ENCODE measurements at regions not wholly inside any gene's neighbourhood (a gene's known extent, or its start where the extent isn't known, plus 50 kb on each side); places are given as distances from the start of the nearest gene placed in this dataset.

DNA sequence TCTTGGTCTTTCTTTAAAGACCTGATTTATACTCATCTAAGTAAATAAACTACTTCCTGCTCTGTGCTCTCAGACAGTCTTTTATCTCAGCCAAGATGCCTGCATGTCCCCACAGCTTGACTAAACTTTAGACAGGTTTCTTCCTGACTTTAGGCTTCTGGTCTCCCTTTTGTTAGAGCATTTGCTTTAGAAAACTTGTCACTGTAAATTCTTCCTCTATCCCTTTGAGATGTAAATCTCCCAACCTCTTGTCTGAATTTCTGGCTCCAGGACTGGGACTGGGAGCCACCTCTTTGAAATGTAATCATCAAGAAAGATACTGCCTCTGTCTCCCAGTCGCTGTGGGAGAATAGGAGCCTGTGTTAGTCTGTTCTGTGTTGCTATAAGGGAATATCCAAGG, 739.9 kb downstream of the C6orf118 start:
- no peak for DNase-seq (ENCODE audit: low spot score)

DNA sequence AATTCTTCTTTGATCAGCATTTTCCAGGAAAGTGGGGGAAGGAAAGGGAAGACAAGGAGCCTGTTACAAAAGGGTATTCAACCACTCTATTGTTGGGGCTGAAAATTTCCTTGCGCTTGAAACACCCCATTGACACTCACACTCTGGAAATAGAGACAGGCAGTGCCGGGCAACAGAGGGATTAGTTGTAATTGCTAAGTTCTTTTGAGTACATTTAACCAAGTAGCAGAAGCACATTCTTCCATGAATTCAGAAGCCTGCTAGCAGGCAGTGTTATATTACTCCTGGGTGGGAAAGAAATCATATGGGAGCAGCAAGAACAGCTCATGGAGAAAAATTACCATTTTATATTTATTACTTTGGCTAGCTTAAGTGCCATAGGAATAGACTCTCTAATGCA, 745.5 kb downstream of the C6orf118 start:
- DNase-seq (ENCODE audit: low spot score) = peak; percentile 48

DNA sequence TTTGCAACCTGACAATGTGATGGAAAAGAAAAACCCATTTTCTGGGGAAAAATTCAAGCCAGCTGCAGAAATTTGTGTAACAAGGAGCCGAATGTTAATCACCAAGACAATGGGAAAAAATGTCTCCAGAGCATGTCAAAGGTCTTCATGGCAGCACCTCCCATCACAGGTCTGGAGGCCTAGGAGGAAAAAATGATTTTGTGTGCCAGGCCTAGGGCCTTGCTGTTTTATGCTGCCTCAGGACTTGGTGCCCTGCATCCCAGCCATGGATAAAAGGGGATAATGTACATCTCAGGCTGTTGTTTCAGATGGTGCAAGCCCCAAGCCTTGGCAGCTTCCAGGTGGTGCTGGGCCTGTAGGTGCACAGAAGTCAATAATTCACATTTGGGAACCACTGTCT, 747.7 kb downstream of the C6orf118 start:
- DNase-seq (ENCODE audit: low spot score) = no peak

DNA sequence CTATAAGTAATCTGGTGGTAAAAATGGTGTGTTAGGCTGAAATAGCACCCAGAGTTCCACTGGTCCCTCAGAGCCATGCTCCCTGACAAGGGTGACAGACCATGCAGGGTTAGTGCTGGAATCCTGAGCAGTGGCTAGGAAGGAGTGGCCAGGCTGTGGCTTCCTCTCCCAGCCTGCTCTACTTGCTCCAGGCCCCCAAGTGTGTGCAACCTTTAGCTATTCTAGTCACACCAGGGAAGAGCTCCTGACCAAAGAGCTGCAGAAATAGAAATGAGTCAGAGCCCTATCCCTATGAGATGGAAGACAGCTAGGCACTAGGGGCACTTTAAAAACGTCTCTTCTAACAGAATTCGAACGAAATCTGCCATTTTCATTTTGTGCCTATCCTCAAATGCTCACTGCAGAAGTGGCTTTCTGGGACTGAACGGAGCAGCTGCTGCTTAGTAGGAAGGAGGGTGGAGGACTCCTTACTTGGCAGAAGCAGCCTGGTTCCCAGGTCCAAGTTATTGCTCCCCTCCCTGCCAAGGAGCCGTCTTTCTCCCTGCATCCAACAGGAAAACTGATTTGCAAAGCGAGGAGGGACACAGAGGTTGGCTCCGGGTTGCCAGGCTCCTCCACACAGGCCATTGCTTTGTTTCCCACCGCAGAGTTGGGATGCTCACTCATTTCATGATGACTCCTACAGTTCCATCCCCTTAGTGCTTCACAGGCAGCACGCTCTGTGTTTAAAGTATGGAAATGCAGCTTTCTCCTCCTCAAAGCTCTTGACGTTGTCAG, 754.5 kb downstream of the C6orf118 start:
- no peak for DNase-seq (ENCODE audit: low spot score)

DNA sequence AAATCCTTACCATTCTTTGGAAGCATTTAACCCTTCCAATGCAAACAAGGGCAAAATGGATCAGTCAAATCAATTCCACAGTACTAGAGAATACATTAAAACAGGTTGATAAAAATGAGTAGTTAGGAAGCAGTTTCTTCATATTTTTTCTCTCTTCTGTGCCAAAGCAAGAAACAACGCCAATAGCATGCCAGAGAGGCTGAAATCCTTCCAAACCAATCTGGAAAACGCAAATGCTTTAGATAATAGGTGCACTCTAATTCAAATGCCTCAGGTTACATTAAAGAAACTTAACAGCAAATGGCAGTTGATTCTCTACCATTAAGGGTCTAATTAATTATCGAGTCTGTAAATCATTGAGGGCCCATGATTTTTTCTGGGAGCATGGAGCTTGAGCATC, 755.2 kb downstream of the C6orf118 start:
- no peak for DNase-seq (ENCODE audit: low spot score)

DNA sequence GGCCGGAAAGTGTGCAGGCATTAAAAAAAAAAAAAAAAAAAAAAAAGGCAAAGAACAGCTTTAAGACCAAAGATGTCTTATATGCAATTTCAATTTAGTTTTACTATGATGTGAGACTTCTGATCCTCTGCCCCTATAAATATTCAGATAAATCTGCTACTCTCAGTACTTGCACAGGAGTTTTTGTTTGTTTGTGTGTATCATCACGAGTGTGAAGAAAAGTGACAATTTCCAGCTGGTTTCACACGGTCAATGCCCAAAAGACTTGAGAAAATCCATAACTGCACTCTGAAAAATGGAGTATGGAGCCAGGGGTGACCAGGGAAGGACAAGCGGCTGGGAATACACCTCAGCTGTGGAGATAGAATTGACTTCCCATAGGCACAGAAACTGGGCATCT, 757.7 kb downstream of the C6orf118 start:
- DNase-seq (ENCODE audit: low spot score) = no peak

DNA sequence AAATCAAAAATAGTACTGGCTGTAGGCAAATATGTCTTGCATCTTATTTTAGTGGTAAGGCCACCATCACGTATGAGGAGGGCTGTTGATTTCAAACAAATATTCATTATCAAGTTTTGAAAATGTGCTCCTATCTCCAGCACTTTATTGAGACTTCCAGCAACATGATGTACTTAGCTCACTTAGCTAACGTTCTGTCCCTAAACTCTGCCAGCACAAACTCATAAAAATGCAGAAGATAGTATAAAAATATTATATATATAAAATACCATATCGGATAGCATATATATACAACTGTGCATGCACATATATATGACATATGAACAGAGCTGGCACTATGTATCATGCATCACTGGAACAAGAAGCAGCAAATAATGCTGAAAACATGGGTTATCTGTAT, 762.3 kb downstream of the C6orf118 start:
- DNase-seq (ENCODE audit: low spot score) = no peak

DNA sequence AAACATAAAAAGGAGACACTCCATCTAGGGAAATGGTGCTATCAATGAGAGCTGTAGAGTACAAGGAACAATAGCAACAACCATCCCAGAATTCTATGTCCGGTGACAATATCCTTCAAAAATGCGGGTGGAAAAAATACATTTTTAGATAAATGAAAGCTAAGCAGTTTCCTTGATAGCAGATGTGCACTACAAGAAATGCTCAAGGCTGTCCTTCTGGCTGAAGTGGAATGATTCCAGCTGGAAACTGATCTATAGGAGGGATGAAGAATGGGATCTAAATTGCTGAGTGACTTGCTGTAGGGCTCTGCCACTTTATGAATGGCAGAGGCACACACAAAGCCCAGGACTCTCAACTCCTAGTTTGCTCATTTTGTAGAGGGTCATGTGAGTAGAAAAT, 763.1 kb downstream of the C6orf118 start:
- peak; percentile 15 for DNase-seq (ENCODE audit: low spot score)

DNA sequence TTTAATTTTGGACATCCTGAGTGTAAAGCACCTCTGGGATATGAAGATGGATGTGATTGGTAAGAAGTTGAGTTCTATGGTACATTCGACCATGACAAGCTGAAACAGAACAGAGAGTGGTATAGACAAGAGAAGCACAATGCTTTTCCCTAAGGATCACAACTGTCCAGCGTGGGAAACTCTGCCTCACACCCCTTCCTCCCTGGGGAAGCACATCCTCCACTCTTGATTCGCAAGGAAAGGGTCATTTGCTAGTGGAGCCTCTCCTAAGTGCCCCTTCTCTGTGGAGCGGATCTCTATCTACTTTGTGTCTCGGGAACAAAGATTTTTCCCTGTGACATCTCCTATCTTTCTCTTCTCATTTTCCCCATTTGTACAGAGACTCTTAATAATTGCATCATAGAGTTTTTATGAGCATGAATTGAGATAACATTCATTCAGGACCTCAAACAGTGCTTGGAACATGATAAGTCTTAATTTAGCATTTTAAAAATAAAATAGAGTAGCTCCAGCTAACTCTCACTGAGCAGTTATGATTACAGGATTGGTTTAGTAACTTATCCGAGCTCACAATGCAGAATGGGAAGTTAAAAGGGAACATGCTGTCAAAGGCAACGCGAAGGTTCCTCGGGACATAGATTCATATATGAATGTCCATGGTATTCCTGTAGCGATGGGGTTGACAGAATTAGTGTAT, 775.2 kb downstream of the C6orf118 start:
- no peak for DNase-seq (ENCODE audit: low spot score)

DNA sequence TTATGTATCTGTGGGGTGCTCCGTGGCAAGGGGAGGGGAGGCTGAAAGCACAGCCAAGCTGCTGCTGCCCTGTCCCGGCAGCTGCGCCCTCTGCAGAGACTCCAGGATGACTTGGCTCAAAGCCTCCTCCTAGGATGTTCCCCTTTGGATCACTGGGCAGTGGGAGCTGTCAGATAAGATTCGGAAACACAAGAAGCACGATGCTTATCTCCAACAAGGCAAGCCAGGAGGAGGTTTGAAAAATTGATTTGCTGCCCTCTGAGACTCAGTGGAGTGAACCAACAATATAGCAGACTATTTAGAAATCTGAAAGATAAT, 776.4 kb downstream of the C6orf118 start:
- peak; percentile 5 for DNase-seq (ENCODE audit: low spot score)

DNA sequence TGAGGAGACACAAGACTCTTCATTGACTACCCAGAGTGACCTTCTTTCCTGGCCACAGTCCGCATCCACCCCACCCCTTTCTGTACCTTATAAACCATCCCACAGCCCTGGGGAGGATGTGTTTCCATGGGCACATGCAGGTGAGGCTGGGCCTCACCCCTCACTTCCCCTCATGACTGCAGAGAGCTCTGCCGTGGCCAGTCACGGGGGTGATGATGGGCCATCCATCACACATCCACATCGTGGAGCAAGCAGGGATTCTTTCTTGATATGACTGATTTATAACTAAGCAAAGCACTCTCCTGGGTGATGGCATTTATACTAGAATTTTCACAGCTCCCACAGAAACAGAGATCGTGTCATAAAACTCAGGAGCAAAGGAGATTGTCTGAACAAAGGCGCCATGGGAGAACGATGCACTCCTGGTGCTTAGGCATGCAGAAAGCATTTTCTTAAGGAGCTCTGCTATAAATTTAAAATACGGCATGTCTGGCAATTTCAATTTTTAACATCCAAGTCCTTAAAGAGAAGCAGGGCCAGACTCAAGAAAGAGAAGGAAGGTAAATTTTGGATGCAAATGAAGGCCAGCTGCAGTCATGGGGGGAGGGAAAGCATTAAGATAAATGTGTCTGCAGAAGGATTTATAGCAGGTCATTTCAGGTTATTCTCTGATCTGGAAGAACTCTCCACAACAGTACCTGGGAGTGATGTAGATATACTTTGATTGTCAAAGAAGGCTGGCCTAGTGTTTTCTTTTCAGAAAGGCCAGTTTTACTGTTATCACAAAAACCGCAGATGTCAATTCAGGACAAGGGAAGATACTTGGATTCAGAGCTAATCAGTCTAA, 777.0 kb downstream of the C6orf118 start:
- peak; percentile 10 for DNase-seq (ENCODE audit: low spot score)

DNA sequence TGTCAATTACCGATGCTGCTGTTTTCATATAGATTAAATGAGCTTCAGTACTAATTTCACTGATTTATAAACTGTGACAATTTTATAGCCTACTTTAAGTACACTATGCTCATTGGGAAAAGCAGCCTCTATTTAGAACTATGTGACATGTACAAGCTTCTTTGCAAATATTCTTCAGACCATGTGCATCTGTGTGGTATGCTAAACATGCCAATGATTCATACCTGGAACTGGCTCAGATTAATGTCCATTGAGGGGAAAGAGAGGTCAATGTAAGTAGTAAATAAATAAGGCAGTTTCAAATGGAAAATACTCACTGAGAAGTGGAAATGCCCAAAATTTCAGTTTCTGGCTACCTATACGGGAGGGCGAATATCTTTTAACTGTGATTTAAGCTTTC, 777.7 kb downstream of the C6orf118 start:
- DNase-seq (ENCODE audit: low spot score) = peak; percentile 11

DNA sequence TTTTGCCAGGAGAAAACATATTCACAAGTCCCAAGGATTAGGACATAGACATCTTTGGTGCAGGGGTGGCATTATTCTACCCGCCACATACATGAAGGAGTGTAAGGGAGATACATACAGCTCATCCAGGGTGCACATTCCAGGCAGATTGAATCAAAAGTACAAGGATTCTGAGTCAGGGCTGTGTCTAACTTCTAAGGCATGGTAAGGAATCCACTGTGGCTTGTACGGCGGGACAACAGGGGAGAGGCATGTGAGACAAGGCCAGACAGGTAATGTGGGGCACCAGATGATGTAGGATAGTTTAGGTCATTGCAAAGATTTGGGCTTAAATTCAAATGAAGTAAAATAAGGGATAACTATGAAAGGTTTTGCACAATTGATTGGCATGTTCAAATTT, 780.9 kb downstream of the C6orf118 start:
- DNase-seq (ENCODE audit: low spot score) = no peak

DNA sequence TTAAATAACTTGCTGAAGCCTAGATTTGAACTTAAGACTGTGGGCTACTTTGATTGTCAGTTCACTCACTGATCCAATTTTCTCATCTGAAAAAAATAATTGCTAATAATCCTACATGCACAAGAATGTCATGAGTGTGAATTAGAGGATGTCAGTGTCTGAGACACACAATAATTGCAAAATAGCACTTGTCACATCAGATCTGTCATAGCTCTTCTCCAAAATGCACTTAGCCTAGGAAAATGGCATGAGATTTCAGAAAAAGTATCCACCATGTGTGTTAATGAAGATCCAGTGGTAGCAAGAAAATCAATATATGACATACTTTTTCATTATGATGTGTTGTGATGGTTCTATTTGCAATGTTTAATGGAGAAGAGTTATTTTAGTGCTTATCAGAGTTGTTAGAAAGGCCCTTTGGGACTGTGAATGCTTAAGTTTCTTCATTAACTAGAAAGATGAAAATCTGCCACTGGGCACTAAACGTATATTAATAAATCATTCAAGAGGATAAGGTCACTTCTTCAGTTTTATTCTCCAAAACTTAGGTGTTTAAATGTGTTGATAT, 786.2 kb downstream of the C6orf118 start:
- DNase-seq (ENCODE audit: low spot score) = no peak

DNA sequence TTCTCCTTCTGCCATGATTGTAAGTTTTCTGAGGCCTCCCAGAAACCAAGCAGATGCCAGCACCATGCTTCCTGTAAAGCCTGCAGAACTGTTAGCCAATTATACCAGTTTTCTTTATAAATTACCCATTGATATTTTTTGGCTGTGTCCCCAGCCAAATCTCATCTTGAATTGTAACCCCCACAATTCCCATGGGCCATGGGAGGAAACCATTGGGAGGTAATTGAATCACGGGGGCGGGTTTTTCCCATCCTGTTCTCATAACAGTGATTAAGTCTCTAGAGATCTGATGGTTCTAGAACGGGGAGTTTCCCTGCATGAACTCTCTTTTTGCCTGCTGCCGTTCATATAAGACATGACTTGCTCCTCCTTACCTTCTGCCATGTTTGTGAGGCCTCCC, 788.5 kb downstream of the C6orf118 start:
- DNase-seq (ENCODE audit: low spot score) = no peak

DNA sequence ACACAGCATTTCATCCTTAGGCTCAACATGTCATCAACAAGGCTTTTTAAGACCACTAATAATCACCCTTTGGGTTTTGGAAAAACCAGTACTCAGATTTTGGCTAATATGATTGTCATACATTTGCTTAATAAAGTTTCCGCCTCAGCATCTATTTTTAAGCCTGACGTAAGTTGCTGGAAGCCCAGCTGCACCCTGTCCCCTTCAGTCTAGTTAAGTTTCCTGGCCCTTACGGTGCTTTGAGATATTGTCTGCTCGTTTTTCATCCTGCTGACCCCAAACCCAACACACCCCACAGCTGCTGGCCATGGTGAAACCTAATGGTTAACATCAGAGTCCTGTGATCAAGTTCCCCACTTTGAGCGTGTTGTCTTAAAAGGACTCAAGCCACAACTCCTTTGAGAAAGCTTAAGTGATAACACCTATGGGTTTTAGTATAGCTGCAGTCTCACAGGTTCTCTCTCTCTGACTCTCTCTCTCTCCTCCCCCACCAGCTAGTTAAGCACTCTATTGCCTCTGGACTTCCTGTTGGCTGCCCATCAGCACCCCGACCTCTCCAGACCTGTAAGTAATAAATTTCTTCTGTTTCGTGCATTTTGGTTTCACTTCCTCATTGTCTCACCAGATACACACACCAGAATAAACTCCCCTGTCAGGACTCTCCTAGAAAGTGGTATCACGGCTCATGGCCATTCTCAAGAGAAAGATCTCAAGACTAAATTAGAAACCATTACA, 802.0 kb downstream of the C6orf118 start:
- DNase-seq (ENCODE audit: low spot score) = no peak

DNA sequence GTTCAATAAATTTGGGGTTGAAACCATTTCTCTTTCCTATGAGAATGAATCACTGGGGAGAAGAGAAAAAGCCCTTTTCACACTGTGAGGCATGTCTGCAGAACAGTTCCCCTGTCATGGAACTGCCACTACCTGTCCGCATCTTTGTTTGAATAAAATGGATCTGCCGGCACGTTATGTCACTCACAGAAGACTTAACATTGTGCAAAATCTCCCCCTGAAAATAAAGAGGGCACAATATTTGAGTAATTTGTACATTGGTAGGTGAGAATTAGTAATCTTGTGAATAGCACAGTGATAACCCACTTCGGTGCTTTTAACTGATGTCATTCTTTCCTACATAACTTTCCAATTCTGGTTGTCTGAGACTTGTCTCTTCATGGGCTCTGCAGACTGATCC, 804.0 kb downstream of the C6orf118 start:
- DNase-seq (ENCODE audit: low spot score) = no peak

DNA sequence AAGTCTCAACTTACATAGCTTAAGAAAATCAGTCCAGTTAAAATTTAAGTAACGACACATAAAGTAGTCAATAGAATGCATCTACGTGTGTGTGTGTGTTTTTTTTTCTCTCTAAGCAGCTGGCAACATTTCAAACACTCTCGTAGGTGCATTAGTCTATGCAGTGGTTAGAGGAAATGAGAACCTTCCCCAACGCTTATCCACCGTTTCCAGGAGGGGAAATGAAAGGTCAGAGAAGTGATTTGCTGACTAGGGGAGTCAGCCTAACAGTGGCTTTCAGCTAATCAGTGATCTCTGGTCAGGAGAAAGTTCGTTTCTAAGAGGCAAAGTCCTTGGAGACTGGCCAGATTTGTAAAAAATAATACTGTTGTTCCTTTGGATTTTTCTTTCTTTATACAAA, 806.6 kb downstream of the C6orf118 start:
- DNase-seq (ENCODE audit: low spot score) = no peak

DNA sequence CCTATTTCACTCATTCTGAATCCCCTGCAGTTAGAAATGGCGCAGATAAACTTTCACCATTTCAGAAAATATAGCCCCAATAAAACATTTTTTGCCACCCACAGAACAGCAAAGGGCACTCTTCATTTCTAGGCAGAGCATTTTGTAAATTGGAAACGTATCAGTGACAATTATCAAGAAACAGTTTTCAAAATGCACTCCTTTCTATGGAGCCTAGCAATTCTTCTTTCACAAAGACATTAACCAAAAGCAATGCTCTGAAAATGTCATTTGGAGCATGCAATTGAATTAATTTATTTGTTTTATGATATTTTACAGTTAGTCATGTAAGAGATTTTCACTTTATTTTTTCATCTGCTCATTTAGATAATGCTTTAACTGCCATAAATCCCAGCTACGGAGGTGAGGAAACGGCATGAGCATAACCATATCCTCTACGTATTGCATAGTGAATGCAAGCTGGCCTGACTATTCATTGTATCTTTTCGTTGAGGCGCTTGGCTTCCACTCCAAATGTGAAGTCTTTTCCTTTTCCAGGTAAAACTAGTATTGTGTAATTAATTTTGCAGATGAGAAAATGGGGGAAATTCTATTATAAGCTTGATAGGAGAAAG, 813.4 kb downstream of the C6orf118 start:
- no peak for DNase-seq (ENCODE audit: low spot score)

DNA sequence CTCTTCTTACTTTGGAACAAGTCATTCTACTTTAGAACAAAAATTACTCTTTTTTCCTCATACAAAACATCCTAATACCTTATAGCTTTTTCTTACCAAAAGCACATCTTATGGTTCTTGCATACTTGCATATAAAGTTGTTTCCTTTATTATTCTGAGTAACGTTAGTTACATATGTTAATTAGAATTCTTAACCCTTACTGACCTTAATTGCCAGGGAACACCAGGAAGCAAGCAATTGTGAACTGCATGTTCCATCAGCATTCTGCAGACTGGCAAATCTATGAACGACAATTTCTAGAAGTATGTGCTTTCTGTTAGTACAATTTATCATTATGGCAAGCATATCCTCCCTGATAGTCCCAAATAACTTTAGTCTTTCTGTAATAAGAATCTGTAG, 831.0 kb downstream of the C6orf118 start:
- no peak for DNase-seq (ENCODE audit: low spot score)

DNA sequence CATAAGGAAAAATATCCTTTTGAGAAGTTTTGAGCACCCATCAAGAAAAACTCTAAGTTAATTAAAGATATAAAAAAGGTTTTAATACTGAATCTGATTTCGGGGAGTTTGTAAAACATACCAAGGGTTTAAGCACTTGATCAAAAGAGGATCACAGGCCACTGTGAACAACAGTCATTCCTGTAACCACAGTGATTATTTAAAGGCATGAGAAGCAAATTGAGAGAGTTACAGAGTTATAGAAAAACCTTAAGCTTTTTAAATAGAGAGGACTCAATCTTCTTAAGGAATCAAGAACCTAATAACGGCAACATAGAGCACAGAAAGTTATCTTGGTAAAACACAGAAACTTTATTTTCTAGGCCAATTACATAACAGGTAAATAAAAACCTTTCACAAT, 831.6 kb downstream of the C6orf118 start:
- DNase-seq (ENCODE audit: low spot score) = no peak

Measured in umbilical cord (tissue), 1 donor.